ENCODE measurements at regions not wholly inside any gene's neighbourhood (a gene's known extent, or its start where the extent isn't known, plus 50 kb on each side); places are given as distances from the start of the nearest gene placed in this dataset.

DNA sequence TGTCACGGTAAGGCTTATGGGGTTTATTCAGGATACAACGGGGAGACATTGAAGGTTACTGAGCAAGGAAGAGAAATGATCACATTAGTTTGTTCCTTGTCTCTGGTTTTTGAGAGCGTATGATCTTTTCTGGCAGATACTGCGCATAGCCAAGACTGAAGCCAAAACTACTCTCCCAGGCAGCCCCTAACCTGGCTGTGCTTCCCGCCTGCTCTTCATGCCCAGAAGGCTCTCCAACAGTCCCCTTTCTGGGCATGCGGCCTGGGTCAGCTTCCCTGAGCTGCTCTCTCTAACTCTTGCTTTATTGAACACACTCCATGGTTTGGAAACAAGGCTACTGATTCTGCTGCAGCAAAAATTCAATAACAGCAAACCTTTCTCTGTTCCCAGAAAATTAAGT, 306.6 kb downstream of the BUD13 start:
- TF ChIP-seq, protein P1, sequence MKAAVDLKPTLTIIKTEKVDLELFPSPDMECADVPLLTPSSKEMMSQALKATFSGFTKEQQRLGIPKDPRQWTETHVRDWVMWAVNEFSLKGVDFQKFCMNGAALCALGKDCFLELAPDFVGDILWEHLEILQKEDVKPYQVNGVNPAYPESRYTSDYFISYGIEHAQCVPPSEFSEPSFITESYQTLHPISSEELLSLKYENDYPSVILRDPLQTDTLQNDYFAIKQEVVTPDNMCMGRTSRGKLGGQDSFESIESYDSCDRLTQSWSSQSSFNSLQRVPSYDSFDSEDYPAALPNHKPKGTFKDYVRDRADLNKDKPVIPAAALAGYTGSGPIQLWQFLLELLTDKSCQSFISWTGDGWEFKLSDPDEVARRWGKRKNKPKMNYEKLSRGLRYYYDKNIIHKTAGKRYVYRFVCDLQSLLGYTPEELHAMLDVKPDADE (IDR thresholded peaks at IDR 0.05) = no peak
- TF ChIP-seq ZNF114 (CRISPR knock-in tag; IDR thresholded peaks at IDR 0.05) = no peak
- TF ChIP-seq, protein P2, sequence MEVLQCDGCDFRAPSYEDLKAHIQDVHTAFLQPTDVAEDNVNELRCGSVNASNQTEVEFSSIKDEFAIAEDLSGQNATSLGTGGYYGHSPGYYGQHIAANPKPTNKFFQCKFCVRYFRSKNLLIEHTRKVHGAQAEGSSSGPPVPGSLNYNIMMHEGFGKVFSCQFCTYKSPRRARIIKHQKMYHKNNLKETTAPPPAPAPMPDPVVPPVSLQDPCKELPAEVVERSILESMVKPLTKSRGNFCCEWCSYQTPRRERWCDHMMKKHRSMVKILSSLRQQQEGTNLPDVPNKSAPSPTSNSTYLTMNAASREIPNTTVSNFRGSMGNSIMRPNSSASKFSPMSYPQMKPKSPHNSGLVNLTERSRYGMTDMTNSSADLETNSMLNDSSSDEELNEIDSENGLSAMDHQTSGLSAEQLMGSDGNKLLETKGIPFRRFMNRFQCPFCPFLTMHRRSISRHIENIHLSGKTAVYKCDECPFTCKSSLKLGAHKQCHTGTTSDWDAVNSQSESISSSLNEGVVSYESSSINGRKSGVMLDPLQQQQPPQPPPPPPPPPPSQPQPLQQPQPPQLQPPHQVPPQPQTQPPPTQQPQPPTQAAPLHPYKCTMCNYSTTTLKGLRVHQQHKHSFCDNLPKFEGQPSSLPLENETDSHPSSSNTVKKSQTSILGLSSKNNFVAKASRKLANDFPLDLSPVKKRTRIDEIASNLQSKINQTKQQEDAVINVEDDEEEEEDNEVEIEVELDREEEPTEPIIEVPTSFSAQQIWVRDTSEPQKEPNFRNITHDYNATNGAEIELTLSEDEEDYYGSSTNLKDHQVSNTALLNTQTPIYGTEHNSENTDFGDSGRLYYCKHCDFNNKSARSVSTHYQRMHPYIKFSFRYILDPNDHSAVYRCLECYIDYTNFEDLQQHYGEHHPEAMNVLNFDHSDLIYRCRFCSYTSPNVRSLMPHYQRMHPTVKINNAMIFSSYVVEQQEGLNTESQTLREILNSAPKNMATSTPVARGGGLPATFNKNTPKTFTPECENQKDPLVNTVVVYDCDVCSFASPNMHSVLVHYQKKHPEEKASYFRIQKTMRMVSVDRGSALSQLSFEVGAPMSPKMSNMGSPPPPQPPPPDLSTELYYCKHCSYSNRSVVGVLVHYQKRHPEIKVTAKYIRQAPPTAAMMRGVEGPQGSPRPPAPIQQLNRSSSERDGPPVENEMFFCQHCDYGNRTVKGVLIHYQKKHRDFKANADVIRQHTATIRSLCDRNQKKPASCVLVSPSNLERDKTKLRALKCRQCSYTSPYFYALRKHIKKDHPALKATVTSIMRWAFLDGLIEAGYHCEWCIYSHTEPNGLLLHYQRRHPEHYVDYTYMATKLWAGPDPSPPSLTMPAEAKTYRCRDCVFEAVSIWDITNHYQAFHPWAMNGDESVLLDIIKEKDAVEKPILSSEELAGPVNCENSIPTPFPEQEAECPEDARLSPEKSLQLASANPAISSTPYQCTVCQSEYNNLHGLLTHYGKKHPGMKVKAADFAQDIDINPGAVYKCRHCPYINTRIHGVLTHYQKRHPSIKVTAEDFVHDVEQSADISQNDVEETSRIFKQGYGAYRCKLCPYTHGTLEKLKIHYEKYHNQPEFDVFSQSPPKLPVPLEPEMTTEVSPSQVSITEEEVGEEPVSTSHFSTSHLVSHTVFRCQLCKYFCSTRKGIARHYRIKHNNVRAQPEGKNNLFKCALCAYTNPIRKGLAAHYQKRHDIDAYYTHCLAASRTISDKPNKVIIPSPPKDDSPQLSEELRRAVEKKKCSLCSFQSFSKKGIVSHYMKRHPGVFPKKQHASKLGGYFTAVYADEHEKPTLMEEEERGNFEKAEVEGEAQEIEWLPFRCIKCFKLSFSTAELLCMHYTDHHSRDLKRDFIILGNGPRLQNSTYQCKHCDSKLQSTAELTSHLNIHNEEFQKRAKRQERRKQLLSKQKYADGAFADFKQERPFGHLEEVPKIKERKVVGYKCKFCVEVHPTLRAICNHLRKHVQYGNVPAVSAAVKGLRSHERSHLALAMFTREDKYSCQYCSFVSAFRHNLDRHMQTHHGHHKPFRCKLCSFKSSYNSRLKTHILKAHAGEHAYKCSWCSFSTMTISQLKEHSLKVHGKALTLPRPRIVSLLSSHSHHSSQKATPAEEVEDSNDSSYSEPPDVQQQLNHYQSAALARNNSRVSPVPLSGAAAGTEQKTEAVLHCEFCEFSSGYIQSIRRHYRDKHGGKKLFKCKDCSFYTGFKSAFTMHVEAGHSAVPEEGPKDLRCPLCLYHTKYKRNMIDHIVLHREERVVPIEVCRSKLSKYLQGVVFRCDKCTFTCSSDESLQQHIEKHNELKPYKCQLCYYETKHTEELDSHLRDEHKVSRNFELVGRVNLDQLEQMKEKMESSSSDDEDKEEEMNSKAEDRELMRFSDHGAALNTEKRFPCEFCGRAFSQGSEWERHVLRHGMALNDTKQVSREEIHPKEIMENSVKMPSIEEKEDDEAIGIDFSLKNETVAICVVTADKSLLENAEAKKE (CRISPR knock-in tag; IDR thresholded peaks at IDR 0.05) = no peak
- TF ChIP-seq JUNB (IDR thresholded peaks at IDR 0.05; ENCODE audit: unreplicated experiment) = no peak
- TF ChIP-seq, protein P3, sequence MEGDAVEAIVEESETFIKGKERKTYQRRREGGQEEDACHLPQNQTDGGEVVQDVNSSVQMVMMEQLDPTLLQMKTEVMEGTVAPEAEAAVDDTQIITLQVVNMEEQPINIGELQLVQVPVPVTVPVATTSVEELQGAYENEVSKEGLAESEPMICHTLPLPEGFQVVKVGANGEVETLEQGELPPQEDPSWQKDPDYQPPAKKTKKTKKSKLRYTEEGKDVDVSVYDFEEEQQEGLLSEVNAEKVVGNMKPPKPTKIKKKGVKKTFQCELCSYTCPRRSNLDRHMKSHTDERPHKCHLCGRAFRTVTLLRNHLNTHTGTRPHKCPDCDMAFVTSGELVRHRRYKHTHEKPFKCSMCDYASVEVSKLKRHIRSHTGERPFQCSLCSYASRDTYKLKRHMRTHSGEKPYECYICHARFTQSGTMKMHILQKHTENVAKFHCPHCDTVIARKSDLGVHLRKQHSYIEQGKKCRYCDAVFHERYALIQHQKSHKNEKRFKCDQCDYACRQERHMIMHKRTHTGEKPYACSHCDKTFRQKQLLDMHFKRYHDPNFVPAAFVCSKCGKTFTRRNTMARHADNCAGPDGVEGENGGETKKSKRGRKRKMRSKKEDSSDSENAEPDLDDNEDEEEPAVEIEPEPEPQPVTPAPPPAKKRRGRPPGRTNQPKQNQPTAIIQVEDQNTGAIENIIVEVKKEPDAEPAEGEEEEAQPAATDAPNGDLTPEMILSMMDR (conservative IDR thresholded peaks at IDR 0.05; ENCODE audit: low read depth in 2 of 2) = no peak
- TF ChIP-seq EZH2phosphoT487 (IDR thresholded peaks at IDR 0.05; ENCODE audit: unreplicated experiment) = no peak
- no peak for TF ChIP-seq NANOG (IDR thresholded peaks at IDR 0.05; ENCODE audit: borderline replicate concordance)
- TF ChIP-seq, protein P4, sequence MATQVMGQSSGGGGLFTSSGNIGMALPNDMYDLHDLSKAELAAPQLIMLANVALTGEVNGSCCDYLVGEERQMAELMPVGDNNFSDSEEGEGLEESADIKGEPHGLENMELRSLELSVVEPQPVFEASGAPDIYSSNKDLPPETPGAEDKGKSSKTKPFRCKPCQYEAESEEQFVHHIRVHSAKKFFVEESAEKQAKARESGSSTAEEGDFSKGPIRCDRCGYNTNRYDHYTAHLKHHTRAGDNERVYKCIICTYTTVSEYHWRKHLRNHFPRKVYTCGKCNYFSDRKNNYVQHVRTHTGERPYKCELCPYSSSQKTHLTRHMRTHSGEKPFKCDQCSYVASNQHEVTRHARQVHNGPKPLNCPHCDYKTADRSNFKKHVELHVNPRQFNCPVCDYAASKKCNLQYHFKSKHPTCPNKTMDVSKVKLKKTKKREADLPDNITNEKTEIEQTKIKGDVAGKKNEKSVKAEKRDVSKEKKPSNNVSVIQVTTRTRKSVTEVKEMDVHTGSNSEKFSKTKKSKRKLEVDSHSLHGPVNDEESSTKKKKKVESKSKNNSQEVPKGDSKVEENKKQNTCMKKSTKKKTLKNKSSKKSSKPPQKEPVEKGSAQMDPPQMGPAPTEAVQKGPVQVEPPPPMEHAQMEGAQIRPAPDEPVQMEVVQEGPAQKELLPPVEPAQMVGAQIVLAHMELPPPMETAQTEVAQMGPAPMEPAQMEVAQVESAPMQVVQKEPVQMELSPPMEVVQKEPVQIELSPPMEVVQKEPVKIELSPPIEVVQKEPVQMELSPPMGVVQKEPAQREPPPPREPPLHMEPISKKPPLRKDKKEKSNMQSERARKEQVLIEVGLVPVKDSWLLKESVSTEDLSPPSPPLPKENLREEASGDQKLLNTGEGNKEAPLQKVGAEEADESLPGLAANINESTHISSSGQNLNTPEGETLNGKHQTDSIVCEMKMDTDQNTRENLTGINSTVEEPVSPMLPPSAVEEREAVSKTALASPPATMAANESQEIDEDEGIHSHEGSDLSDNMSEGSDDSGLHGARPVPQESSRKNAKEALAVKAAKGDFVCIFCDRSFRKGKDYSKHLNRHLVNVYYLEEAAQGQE (IDR thresholded peaks at IDR 0.05; ENCODE audit: unreplicated experiment) = no peak
- no peak for TF ChIP-seq CREB1 (CRISPR knock-in tag; IDR thresholded peaks at IDR 0.05; ENCODE audit: low read depth)
- TF ChIP-seq ZNF331 (CRISPR knock-in tag; IDR thresholded peaks at IDR 0.05; ENCODE audit: low read depth) = no peak
- no peak for TF ChIP-seq STAT1 (IDR thresholded peaks at IDR 0.05; ENCODE audit: unreplicated experiment)
- H3K4me3 ChIP-seq = no peak overlapping the region
- ATAC-seq (no peak), DNase-seq (ENCODE audit: low spot score) (no peak)
- no peak overlapping the region for H3K27ac ChIP-seq (ENCODE audit: low read depth)
- Mint-ChIP-seq H3K36me3 (ENCODE audit: low read depth) (peaks cover 3% of the 10 kb centered on the region; the same call in 2 of the 3 replicates), H3K9me3 (peaks cover 3% of the 10 kb centered on the region; the same call in 1 of the 3 replicates), H3K27ac (no peak overlapping the region), H3K27me3 (ENCODE audit: insufficient read depth, low read depth, poor library complexity) (peaks cover 2% of the 10 kb centered on the region), H3K4me3 (no peak overlapping the region), H3K4me1 (peaks cover 11% of the 10 kb centered on the region)
- peaks cover 4% of the 10 kb centered on the region; the same call in 1 of the 2 replicates for H3K9me2 ChIP-seq (ENCODE audit: insufficient read depth)
- no peaks in the 10 kb centered on the region for H3K27me3 ChIP-seq (ENCODE audit: insufficient read depth)
- no peaks in the 10 kb centered on the region for H4K20me1 ChIP-seq (replicated peaks; ENCODE audit: insufficient read depth)
- H2AFZ ChIP-seq = no peak overlapping the region
- no peaks in the 10 kb centered on the region for H3K79me2 ChIP-seq (replicated peaks; ENCODE audit: insufficient read depth)
- H3F3A ChIP-seq (replicated peaks; ENCODE audit: low read depth) = no peaks in the 10 kb centered on the region
- peaks cover 12% of the 10 kb centered on the region for H3K4me1 ChIP-seq (ENCODE audit: insufficient read depth)
- H3K4me2 ChIP-seq = no peak overlapping the region
- H3K36me3 ChIP-seq (ENCODE audit: insufficient read depth) = no peaks in the 10 kb centered on the region
